Nephron (organoid): ENCODE measurements at regions not wholly inside any gene's neighbourhood (a gene's known extent, or its start where the extent isn't known, plus 50 kb on each side); places are given as distances from the start of the nearest gene placed in this dataset.
A peak's percentile ranks its signal among the peaks of the same experiment; 100 is the strongest.

Source experiments
- H3K27ac Mint-ChIP-seq, 3 experiments: 2 replicates each; pipeline ENCODE4 v1.8.0; 2020; ENCODE audit warnings: mixed read lengths in 3 of 3, mild to moderate bottlenecking in 2 of 3, moderate library complexity in 1 of 3
- H3K27me3 Mint-ChIP-seq: 2 replicates; pipeline ENCODE4 v1.8.0; 2021; ENCODE audit warnings: low read depth, mild to moderate bottlenecking, moderate library complexity, mixed read lengths
- H3K36me3 Mint-ChIP-seq: 2 replicates; pipeline ENCODE4 v1.8.0; 2020; ENCODE audit warnings: low read depth, mixed read lengths
- H3K4me1 Mint-ChIP-seq: 2 replicates; pipeline ENCODE4 v1.8.0; 2020; ENCODE audit warnings: mixed read lengths
- H3K4me3 Mint-ChIP-seq, 3 experiments: 2 replicates each; pipeline ENCODE4 v1.8.0; 2020; ENCODE audit warnings: mild to moderate bottlenecking in 3 of 3, mixed read lengths in 3 of 3, moderate library complexity in 2 of 3
- H3K9me3 Mint-ChIP-seq: 2 replicates; pipeline ENCODE4 v1.8.0; 2020; ENCODE audit warnings: mixed read lengths
- CTCF ChIP-seq, 3 experiments: fragments of 200-600 bp; sonication (generic); IDR thresholded peaks; one replicate each; pipeline ENCODE4 v1.5.0; 2021; ENCODE audit warnings: antibody characterized with exemption in 3 of 3; ENCODE audit not compliant: unreplicated experiment in 3 of 3

GRCh38 chr2:12428324-12428723 is 288.4 kb upstream of the TRIB2 start:
- Mint-ChIP-seq H3K27me3 (no peaks in the 10 kb centered on the region), H3K9me3 (no peaks in the 10 kb centered on the region), H3K4me1 (peaks cover 22% of the 10 kb centered on the region), H3K4me3 (no peak overlapping the region), H3K27ac (peak overlapping the region in 2 of 3 experiments; percentile 1 to 17), H3K36me3 (no peaks in the 10 kb centered on the region)
- no peak for TF ChIP-seq CTCF (IDR thresholded peaks at IDR 0.05; ENCODE audit: unreplicated experiment in 3 of 3)

- Mint-ChIP-seq H3K27me3 (no peaks in the 10 kb centered on the region), H3K27ac (peak overlapping the region in 2 of 3 experiments; percentile 1 to 17), H3K4me1 (peaks cover 22% of the 10 kb centered on the region), H3K36me3 (no peaks in the 10 kb centered on the region), H3K9me3 (no peaks in the 10 kb centered on the region), H3K4me3 (no peak overlapping the region)
- no peak for TF ChIP-seq CTCF (IDR thresholded peaks at IDR 0.05; ENCODE audit: unreplicated experiment in 3 of 3)
These were observed 287.9 kb upstream of the TRIB2 start for GRCh38 chr2:12428786-12429185.

GRCh38 chr2:12429779-12430406 is 286.8 kb upstream of the TRIB2 start:
- Mint-ChIP-seq H3K4me3 (no peak overlapping the region), H3K27ac (peak overlapping the region; percentile 6 to 61 (median 34)), H3K27me3 (no peaks in the 10 kb centered on the region), H3K4me1 (peaks cover 20% of the 10 kb centered on the region), H3K36me3 (no peaks in the 10 kb centered on the region), H3K9me3 (no peaks in the 10 kb centered on the region)
- TF ChIP-seq CTCF (IDR thresholded peaks at IDR 0.05; ENCODE audit: unreplicated experiment in 3 of 3) = no peak

- H3K9me3 Mint-ChIP-seq = no peaks in the 10 kb centered on the region
- H3K4me3 Mint-ChIP-seq = no peak overlapping the region
- TF ChIP-seq CTCF (IDR thresholded peaks at IDR 0.05; ENCODE audit: unreplicated experiment in 3 of 3) = no peak
- H3K36me3 Mint-ChIP-seq = no peaks in the 10 kb centered on the region
- H3K4me1 Mint-ChIP-seq = peaks cover 18% of the 10 kb centered on the region
- peak overlapping the region; percentile 6 to 61 (median 34) for H3K27ac Mint-ChIP-seq
- H3K27me3 Mint-ChIP-seq = no peaks in the 10 kb centered on the region
These were observed 286.2 kb upstream of the TRIB2 start for GRCh38 chr2:12430407-12431133.

- no peak overlapping the region for H3K4me3 Mint-ChIP-seq
- H3K36me3 Mint-ChIP-seq = no peaks in the 10 kb centered on the region
- H3K9me3 Mint-ChIP-seq = no peaks in the 10 kb centered on the region
These were observed 283.6 kb upstream of the TRIB2 start for GRCh38 chr2:12432985-12433625.

More at GRCh38 chr2:12432985-12433625, 283.6 kb upstream of the TRIB2 start:
- TF ChIP-seq CTCF (IDR thresholded peaks at IDR 0.05; ENCODE audit: unreplicated experiment in 3 of 3) = no peak
- peaks cover 18% of the 10 kb centered on the region for H3K4me1 Mint-ChIP-seq
- no peak overlapping the region for H3K27ac Mint-ChIP-seq
- H3K27me3 Mint-ChIP-seq = no peaks in the 10 kb centered on the region
